ENCODE measurements at regions not wholly inside any gene's neighbourhood (a gene's known extent, or its start where the extent isn't known, plus 50 kb on each side); places are given as distances from the start of the nearest gene placed in this dataset.

GRCh38 chr7:152974577-152974976 lies 215.0 kb downstream of the ACTR3B start:
- no peak for TF ChIP-seq ZFP3 (CRISPR knock-in tag; IDR thresholded peaks at IDR 0.05)
- TF ChIP-seq PPARA (CRISPR knock-in tag; IDR thresholded peaks at IDR 0.05; ENCODE audit: borderline replicate concordance), result no peak
- no peak for TF ChIP-seq ZNF70 (CRISPR knock-in tag; IDR thresholded peaks at IDR 0.05)
- TF ChIP-seq CSRNP3 (CRISPR knock-in tag; IDR thresholded peaks at IDR 0.05), result no peak
- TF ChIP-seq ZFP30 (CRISPR knock-in tag; IDR thresholded peaks at IDR 0.05), result no peak
- TF ChIP-seq OSR1 (CRISPR knock-in tag; IDR thresholded peaks at IDR 0.05), result no peak
- no peak for TF ChIP-seq CSDC2 (CRISPR knock-in tag; IDR thresholded peaks at IDR 0.05)
- TF ChIP-seq PATZ1 (CRISPR knock-in tag; IDR thresholded peaks at IDR 0.05; ENCODE audit: borderline replicate concordance), result no peak
- no peak for TF ChIP-seq RARB (CRISPR knock-in tag; IDR thresholded peaks at IDR 0.05)
- TF ChIP-seq ZNF8 (CRISPR knock-in tag; IDR thresholded peaks at IDR 0.05), result no peak
- no peak for TF ChIP-seq POU6F1 (CRISPR knock-in tag; IDR thresholded peaks at IDR 0.05; ENCODE audit: borderline replicate concordance, low read depth)

All from SK-N-SH treated with all-trans-retinoic acid at 6 μM for 48 hours (cell line).